Stimulated activated CD4-positive, alpha-beta T cell treated with anti-CD3 and anti-CD28 coated beads, Interleukin-4, amount 100 ng/mL, for 1 hour (primary cell): ENCODE measurements at regions not wholly inside any gene's neighbourhood (a gene's known extent, or its start where the extent isn't known, plus 50 kb on each side); places are given as distances from the start of the nearest gene placed in this dataset.

ENCODE experiments used
- DNase-seq: peaks from one replicate; pipeline ENCODE4 v3.0.0-alpha.2; 2020

- DNase-seq: no peak
Measured at GRCh38 chr17:68812876-68813584, 142.2 kb downstream of the ABCA8 start.

- DNase-seq: no peak
Measured at GRCh38 chr17:68809148-68809547, 146.0 kb downstream of the ABCA8 start.

GRCh38 chr17:68807998-68808772 lies 147.0 kb downstream of the ABCA8 start:
- DNase-seq: no peak

GRCh38 chr17:68805609-68806008 lies 149.6 kb downstream of the ABCA8 start:
- no peak for DNase-seq

GRCh38 chr17:68804777-68805520 lies 150.2 kb downstream of the ABCA8 start:
- DNase-seq: no peak

GRCh38 chr17:68803164-68803929 lies 151.8 kb downstream of the ABCA8 start:
- no peak for DNase-seq

GRCh38 chr17:68801335-68802247 lies 153.6 kb downstream of the ABCA8 start:
- no peak for DNase-seq

GRCh38 chr17:68800751-68801150 lies 154.4 kb downstream of the ABCA8 start:
- DNase-seq: no peak

GRCh38 chr17:68794636-68795434 lies 160.4 kb downstream of the ABCA8 start:
- DNase-seq: no peak

- no peak for DNase-seq
Measured at GRCh38 chr17:68792873-68793272, 162.3 kb downstream of the ABCA8 start.

GRCh38 chr17:68792042-68792685 lies 163.0 kb downstream of the ABCA8 start:
- DNase-seq: no peak

- DNase-seq: no peak
Measured at GRCh38 chr17:68790931-68791330, 164.3 kb downstream of the ABCA8 start.

- DNase-seq: no peak
Measured at GRCh38 chr17:68790492-68790891, 164.7 kb downstream of the ABCA8 start.

GRCh38 chr17:68789203-68789962 lies 165.8 kb downstream of the ABCA8 start:
- no peak for DNase-seq

GRCh38 chr17:68785565-68786486 lies 169.4 kb downstream of the ABCA8 start:
- DNase-seq: no peak

- no peak for DNase-seq
Measured at GRCh38 chr17:68784431-68784830, 170.8 kb downstream of the ABCA8 start.

GRCh38 chr17:68783861-68784260 lies 171.3 kb downstream of the ABCA8 start:
- DNase-seq: no peak

- DNase-seq: no peak
Measured at GRCh38 chr17:68782789-68783188, 172.4 kb downstream of the ABCA8 start.
